H9 (cell line): ENCODE measurements at regions not wholly inside any gene's neighbourhood (a gene's known extent, or its start where the extent isn't known, plus 50 kb on each side); places are given as distances from the start of the nearest gene placed in this dataset.

ENCODE experiments used
- DNase-seq: peaks from one replicate; pipeline ENCODE4 v3.0.0-alpha.2; 2017
- H2AFZ ChIP-seq: one replicate; pipeline ENCODE4 v1.6.1; 2013; ENCODE audit warnings: mild to moderate bottlenecking, low read length, control low read depth, moderate library complexity
- H2AK5ac ChIP-seq: 2 replicates; pipeline ENCODE4 v1.6.1; 2013; ENCODE audit warnings: low read length, control low read depth, mixed read lengths; ENCODE audit not compliant: insufficient read length
- H2BK120ac ChIP-seq: one replicate; pipeline ENCODE4 v1.6.1; 2013; ENCODE audit warnings: low read depth, mild to moderate bottlenecking, low read length, control low read depth, inconsistent platforms; ENCODE audit not compliant: poor library complexity, severe bottlenecking
- H2BK12ac ChIP-seq: 2 replicates; pipeline ENCODE4 v1.6.1; 2013; ENCODE audit warnings: low read length, control low read depth, mixed read lengths, low read depth; ENCODE audit not compliant: insufficient read length
- H2BK15ac ChIP-seq: 2 replicates; pipeline ENCODE4 v1.6.1; 2013; ENCODE audit warnings: low read depth, low read length, control low read depth
- H2BK20ac ChIP-seq: one replicate; pipeline ENCODE4 v1.6.1; 2013; ENCODE audit warnings: low read depth, mild to moderate bottlenecking, low read length, control low read depth, inconsistent platforms; ENCODE audit not compliant: poor library complexity, severe bottlenecking
- H2BK5ac ChIP-seq: 2 replicates; pipeline ENCODE4 v1.6.1; 2013; ENCODE audit warnings: low read length, control low read depth, mixed read lengths; ENCODE audit not compliant: insufficient read length
- H3K14ac ChIP-seq: 2 replicates; pipeline ENCODE4 v1.6.1; 2013; ENCODE audit warnings: low read length, control low read depth; ENCODE audit not compliant: insufficient read depth
- H3K18ac ChIP-seq: 2 replicates; pipeline ENCODE4 v1.6.1; 2013; ENCODE audit warnings: low read depth, mild to moderate bottlenecking, mixed read lengths, low read length, control low read depth; ENCODE audit not compliant: insufficient read length
- H3K23ac ChIP-seq: 2 replicates; pipeline ENCODE4 v1.6.1; 2013; ENCODE audit warnings: low read length, control low read depth, mixed read lengths, low read depth; ENCODE audit not compliant: insufficient read length
- H3K23me2 ChIP-seq: 2 replicates; pipeline ENCODE4 v1.6.1; 2013; ENCODE audit warnings: low read depth, mild to moderate bottlenecking, mixed read lengths, low read length, control low read depth; ENCODE audit not compliant: insufficient read length, poor library complexity, severe bottlenecking
- H3K27ac ChIP-seq: 2 replicates; pipeline ENCODE4 v1.5.1; 2013; ENCODE audit warnings: low read length, control low read depth, mixed read lengths, low read depth; ENCODE audit not compliant: insufficient read length
- H3K27me3 ChIP-seq: 2 replicates; pipeline ENCODE4 v1.6.1; 2013; ENCODE audit warnings: low read length, control low read depth, inconsistent platforms; ENCODE audit not compliant: insufficient read depth
- H3K4ac ChIP-seq: 2 replicates; pipeline ENCODE4 v1.6.1; 2013; ENCODE audit warnings: low read depth, mild to moderate bottlenecking, control low read depth, inconsistent platforms, low read length, moderate library complexity
- H3K4me1 ChIP-seq: 2 replicates; pipeline ENCODE4 v1.6.1; 2013; ENCODE audit warnings: low read length, control low read depth, inconsistent platforms; ENCODE audit not compliant: insufficient read depth
- H3K4me2 ChIP-seq: 2 replicates; pipeline ENCODE4 v1.6.1; 2013; ENCODE audit warnings: low read length, control low read depth, mixed read lengths; ENCODE audit not compliant: insufficient read length, insufficient read depth
- H3K56ac ChIP-seq: 2 replicates; pipeline ENCODE4 v1.6.1; 2013; ENCODE audit warnings: low read depth, mild to moderate bottlenecking, mixed read lengths, low read length, control low read depth; ENCODE audit not compliant: insufficient read length
- H3K79me1 ChIP-seq: 2 replicates; pipeline ENCODE4 v1.6.1; 2013; ENCODE audit warnings: low read depth, mild to moderate bottlenecking, moderate library complexity, low read length, control low read depth, inconsistent platforms; ENCODE audit not compliant: insufficient read depth, poor library complexity, severe bottlenecking
- H3K79me2 ChIP-seq: 2 replicates; pipeline ENCODE4 v1.6.1; 2013; ENCODE audit warnings: low read length, control low read depth, inconsistent platforms; ENCODE audit not compliant: insufficient read depth
- H3K9ac ChIP-seq: 2 replicates; pipeline ENCODE4 v1.6.1; 2013; ENCODE audit warnings: low read length, control low read depth, mixed read lengths; ENCODE audit not compliant: insufficient read length; ENCODE audit errors: extremely low read depth
- H3K9me3 ChIP-seq: one replicate; pipeline ENCODE4 v1.6.1; 2013; ENCODE audit warnings: low read depth, low read length, inconsistent platforms; ENCODE audit not compliant: control insufficient read depth
- H3T11ph ChIP-seq: one replicate; pipeline ENCODE4 v1.6.1; 2013; ENCODE audit warnings: mild to moderate bottlenecking, low read length, control low read depth, inconsistent platforms
- H4K20me1 ChIP-seq: one replicate; pipeline ENCODE4 v1.6.1; 2013; ENCODE audit not compliant: control insufficient read depth, insufficient read length, insufficient read depth
- H4K5ac ChIP-seq: 2 replicates; pipeline ENCODE4 v1.6.1; 2013; ENCODE audit warnings: low read depth, mild to moderate bottlenecking, mixed read lengths, low read length, control low read depth; ENCODE audit not compliant: insufficient read length
- H4K8ac ChIP-seq: replicated peaks from 2 replicates; pipeline ENCODE4 v1.6.1; 2013; ENCODE audit warnings: low read length, control low read depth, mixed read lengths, low read depth; ENCODE audit not compliant: insufficient read length
- H4K91ac ChIP-seq: 2 replicates; pipeline ENCODE4 v1.6.1; 2013; ENCODE audit warnings: low read depth, mild to moderate bottlenecking, moderate library complexity, mixed read lengths, low read length, control low read depth; ENCODE audit not compliant: insufficient read length
- H3K27ac Mint-ChIP-seq, 3 experiments: 2 replicates in 2 of 3; 3 replicates in 1 of 3; pipeline ENCODE4 v1.8.0; 2020 to 2021; ENCODE audit warnings: mixed read lengths in 3 of 3, mild to moderate bottlenecking in 1 of 3, moderate library complexity in 1 of 3
- H3K27me3 Mint-ChIP-seq: 2 replicates; pipeline ENCODE4 v1.8.0; 2021; ENCODE audit warnings: low read depth, mild to moderate bottlenecking, moderate library complexity, mixed read lengths
- H3K36me3 Mint-ChIP-seq, 3 experiments: 2 replicates in 2 of 3; 3 replicates in 1 of 3; pipeline ENCODE4 v1.8.0; 2020 to 2021; ENCODE audit warnings: low read depth in 3 of 3, mixed read lengths in 3 of 3; ENCODE audit not compliant: insufficient read depth in 1 of 3
- H3K4me1 Mint-ChIP-seq, 2 experiments: 2 replicates each; pipeline ENCODE4 v1.8.0; 2020; ENCODE audit warnings: mixed read lengths in 2 of 2
- H3K4me3 Mint-ChIP-seq, 2 experiments: 2 replicates in 1 of 2; 3 replicates in 1 of 2; pipeline ENCODE4 v1.8.0; 2020 to 2021; ENCODE audit warnings: mild to moderate bottlenecking in 2 of 2, mixed read lengths in 2 of 2, moderate library complexity in 1 of 2
- H3K9me3 Mint-ChIP-seq, 2 experiments: 2 replicates in 1 of 2; 3 replicates in 1 of 2; pipeline ENCODE4 v1.8.0; 2020; ENCODE audit warnings: mild to moderate bottlenecking in 2 of 2, mixed read lengths in 2 of 2, moderate library complexity in 1 of 2
- WGBS: extraction: QIAGEN DNeasy Blood & Tissue Kit; methylation state at CpG from one replicate; pipeline ENCODE4 v1.1.7; 2013; ENCODE audit warnings: missing lambda C conversion rate, low lambda C conversion rate, mixed read lengths; ENCODE audit not compliant: insufficient read length; ENCODE audit errors: extremely low coverage; 5-methylcytosine and 5-hydroxymethylcytosine counted together
- TF ChIP-seq, protein P1 (sequence below): fragments of 200-600 bp; sonication (generic); conservative IDR thresholded peaks from 3 replicates; pipeline ENCODE4 v1.8.0; 2021; ENCODE audit warnings: antibody characterized with exemption, mild to moderate bottlenecking

DNA sequence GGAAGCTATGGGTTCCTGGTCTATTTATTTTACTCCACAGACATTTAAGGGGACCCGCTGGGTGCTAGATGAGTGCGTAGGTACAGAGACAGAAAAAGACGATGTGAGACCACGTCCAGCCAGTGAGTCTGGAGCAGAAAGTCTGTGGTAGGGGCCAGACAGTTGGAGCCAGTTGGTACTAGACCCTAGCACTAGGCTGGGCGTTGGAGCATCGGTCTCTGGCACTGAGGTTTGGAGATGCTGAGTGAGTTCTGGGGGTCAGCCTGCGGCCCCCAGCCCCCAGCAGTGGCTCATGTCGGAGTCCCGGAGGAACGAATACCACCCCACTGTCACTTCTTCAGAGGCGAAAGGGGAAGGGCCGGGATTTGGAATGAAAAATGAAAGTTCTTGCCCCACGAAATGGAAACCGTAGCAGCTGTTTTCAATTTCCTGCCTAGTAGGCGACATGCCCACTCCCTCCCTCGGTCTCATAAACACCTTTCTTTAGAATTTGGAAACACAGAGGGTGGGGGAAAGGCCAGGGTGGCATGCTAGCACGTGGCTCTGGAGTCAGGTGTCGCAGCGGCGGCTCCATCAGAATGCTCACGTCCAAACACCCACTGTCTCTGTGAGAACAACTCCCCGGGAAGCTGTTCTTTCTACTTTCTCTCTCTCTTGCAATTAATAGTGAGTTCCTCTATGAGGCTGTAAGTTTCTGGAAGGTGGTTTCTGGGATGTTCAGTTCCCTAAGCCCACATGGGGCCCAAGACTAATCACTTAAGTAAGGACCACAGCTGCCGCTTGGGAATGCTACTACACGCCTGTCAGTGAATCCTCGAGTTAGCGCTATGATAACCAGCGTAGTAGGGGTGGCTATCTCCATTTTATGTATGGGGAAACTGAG is 96.8 kb downstream of the IRF8 start:
- Histone ChIP-seq H2BK12ac (no peak overlapping the region), H3K9me3 (no peaks in the 10 kb centered on the region), H2BK120ac (no peak overlapping the region), H3K4me1 (no peaks in the 10 kb centered on the region), H2AFZ (no peak overlapping the region), H3T11ph (no peak overlapping the region), H2BK5ac (no peak overlapping the region), H4K91ac (no peak overlapping the region), H3K4ac (no peak overlapping the region), H2BK15ac (no peak overlapping the region), H3K9ac (no peak overlapping the region), H3K56ac (no peak overlapping the region), H2BK20ac (no peak overlapping the region), H3K27ac (no peak overlapping the region), H3K4me2 (no peak overlapping the region), H3K23me2 (no peaks in the 10 kb centered on the region), H3K27me3 (no peaks in the 10 kb centered on the region), H4K20me1 (no peaks in the 10 kb centered on the region), H3K14ac (no peak overlapping the region), H3K79me1 (no peaks in the 10 kb centered on the region), H3K23ac (no peak overlapping the region), H2AK5ac (no peak overlapping the region), H3K18ac (no peak overlapping the region), H4K8ac (no peak overlapping the region), H3K79me2 (no peaks in the 10 kb centered on the region), H4K5ac (no peak overlapping the region)
- Mint-ChIP-seq H3K36me3 (no peaks in the 10 kb centered on the region), H3K4me1 (peaks cover 5 to 11% of the 10 kb centered on the region in 2 experiments), H3K27ac (no peak overlapping the region), H3K27me3 (peaks cover 16% of the 10 kb centered on the region), H3K4me3 (no peak overlapping the region), H3K9me3 (no peaks in the 10 kb centered on the region)
- TF ChIP-seq, protein P1, sequence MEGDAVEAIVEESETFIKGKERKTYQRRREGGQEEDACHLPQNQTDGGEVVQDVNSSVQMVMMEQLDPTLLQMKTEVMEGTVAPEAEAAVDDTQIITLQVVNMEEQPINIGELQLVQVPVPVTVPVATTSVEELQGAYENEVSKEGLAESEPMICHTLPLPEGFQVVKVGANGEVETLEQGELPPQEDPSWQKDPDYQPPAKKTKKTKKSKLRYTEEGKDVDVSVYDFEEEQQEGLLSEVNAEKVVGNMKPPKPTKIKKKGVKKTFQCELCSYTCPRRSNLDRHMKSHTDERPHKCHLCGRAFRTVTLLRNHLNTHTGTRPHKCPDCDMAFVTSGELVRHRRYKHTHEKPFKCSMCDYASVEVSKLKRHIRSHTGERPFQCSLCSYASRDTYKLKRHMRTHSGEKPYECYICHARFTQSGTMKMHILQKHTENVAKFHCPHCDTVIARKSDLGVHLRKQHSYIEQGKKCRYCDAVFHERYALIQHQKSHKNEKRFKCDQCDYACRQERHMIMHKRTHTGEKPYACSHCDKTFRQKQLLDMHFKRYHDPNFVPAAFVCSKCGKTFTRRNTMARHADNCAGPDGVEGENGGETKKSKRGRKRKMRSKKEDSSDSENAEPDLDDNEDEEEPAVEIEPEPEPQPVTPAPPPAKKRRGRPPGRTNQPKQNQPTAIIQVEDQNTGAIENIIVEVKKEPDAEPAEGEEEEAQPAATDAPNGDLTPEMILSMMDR = no peak
- no peak for DNase-seq
- no CpG with 5 or more reads among the region's 27 CpGs for WGBS
